Myocyte (in vitro differentiated cells): ENCODE measurements at regions not wholly inside any gene's neighbourhood (a gene's known extent, or its start where the extent isn't known, plus 50 kb on each side); places are given as distances from the start of the nearest gene placed in this dataset.

Experiments
- DNase-seq: peaks from one replicate; pipeline ENCODE4 v3.0.0-alpha.2; 2012; ENCODE audit warnings: low read depth

DNA sequence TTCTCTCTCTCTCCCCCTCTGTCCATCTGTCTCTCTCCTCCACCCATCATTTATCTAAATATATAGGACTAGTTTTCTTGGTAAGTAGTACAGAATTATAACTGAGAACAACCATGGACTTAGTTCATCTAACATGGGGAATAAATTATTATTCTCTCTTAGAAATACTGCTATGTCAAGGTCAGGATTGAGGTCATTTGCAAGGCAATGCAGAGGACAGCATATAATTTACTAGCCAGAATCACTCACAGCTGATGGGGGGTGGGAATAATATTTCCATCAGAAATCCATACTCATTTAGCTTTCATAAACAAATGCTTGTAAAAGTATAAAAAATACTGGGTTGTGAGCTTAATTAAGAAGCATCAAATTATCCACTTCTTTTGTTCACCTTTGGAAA lies 553.9 kb upstream of the POU3F2 start:
- DNase-seq, result no peak

GRCh38 chr6:98286620-98287019 lies 547.8 kb upstream of the POU3F2 start:
- DNase-seq, result no peak

DNA sequence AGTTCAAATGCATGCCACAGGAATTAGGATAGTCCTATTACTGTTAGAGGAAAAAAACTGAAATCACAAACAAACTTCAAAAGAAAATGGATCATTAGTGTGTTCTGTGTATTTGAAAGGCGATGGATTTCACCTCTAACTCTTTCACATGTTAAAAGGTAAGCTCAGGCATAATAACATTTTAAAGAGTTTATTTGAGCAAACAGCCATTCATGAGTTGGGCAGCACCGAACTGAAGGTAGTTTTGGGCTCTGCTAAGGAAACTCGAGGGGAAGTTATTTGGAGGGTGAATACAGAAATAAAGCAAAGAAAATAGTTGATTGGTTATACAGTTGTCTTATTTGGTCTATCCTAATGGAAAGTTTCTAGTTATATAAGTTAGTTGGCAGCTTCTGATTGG lies 546.5 kb upstream of the POU3F2 start:
- DNase-seq, result no peak

DNA sequence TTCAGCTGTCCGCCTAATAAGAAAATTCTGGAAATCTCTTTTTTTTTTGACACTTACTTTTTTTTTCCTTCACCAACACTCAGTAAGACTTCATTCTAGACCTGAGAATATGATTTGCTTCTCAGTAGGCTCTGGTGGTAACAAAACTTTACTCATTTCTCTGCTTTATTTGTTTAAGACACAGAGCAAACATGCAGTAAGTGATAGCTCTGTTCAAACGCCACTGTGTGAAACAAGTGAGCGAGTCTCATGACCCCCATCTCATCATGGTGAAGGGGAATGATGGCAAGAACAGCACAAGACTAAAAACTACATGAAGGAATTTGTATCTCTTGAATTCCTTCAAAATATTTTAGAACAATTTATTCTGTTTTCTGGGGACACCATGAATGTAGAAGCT lies 541.6 kb upstream of the POU3F2 start:
- no peak for DNase-seq

- no peak for DNase-seq
Observed at GRCh38 chr6:98295515-98296175, 538.7 kb upstream of the POU3F2 start.

DNA sequence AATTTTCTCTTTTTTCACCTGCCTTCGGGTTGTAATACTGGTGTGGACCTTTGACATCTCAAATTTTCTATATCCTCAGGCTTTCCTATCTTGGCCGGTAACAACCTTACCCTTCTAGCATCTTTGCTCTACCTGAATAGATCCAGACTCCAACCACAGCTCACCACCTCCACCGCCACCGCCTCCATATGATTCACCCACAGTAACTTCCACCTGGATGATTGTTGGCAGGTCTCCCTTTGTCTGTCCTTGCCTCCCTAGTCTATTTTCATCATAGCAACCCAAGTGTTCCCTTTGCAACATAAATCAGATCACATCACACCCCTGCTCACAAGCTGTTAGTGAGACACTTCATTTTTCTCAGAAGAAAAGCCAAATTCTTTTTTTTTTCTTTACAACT lies 525.8 kb upstream of the POU3F2 start:
- no peak for DNase-seq

DNA sequence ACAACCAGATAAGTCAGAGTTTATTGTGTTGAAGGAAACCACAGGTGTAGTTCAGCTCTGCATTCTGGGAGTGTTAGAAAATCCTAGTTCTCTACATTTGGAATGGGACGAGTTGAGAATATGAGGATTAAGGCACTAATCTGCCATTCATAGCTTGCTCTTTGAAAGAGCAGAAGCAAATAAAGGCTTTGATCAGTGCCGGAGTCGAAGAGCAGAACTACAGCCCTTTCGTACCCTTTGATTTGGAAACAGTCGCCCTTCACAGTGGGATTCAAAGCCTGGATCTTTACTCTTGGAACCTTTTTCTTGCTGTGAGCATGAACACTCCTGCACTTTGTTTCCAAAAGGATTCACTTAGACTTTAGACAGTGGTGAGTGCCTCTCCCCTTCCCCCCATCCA lies 523.9 kb upstream of the POU3F2 start:
- no peak for DNase-seq

DNA sequence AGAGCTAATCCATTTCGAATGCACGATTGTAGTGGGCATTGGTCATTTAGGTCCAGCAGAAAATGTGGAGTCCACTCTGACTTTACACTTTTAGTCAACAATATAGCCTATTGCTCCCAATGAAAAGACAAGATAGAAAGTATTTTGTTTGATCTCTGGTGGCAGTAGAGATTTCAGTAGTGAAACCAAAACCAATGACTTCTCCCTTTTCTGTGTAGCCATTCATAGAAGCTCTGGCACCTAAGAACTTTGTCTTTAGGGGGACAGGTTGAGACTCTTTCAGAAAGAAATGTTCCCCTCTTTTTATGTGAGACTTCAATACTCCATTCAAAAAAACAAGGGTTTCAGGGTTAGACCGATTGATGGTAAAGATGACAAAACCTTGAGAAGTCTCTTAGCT lies 510.8 kb upstream of the POU3F2 start:
- no peak for DNase-seq

DNA sequence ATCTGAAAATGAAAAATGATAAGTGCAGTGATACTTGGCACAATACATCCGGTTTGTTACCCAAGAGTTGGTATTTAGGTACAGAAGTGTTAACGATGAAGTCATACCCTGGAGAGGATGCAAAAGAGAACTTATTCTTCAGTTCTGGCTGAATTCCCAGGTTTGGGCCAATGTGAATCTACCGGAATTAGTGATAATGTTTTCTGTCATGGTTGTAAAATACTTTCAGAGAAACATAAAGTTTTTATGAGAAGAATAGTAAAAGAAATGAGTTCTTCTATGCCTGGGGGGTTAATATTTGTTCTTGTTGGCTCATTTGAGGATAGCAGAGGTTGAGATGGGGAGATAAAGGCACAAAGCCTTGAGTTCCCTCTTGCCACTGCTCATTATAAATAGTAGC lies 509.9 kb upstream of the POU3F2 start:
- DNase-seq, result no peak

GRCh38 chr6:98325366-98325765 lies 509.0 kb upstream of the POU3F2 start:
- DNase-seq, result no peak

GRCh38 chr6:98333273-98333672 lies 501.1 kb upstream of the POU3F2 start:
- no peak for DNase-seq

- no peak for DNase-seq
Observed at GRCh38 chr6:98335594-98335993, 498.8 kb upstream of the POU3F2 start.

GRCh38 chr6:98339506-98339905 lies 494.9 kb upstream of the POU3F2 start:
- no peak for DNase-seq

DNA sequence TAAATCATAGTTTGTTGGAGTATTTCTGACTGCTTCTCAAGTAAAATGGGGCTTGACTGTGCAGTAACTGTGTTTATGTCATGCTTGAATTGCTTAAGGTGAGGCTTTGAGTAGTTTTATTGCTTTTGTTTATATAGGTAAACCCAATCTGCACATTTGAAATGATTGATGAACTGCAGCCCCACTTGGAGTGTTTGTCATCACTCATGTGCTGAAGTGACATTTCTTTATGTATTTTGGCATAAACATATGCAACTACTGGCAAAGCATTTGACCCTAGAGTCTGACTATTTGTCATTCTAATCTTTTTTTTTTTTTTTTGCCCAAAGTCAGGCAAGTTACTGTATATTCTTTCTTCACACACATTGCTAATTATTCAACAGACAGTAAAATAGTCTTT lies 491.4 kb upstream of the POU3F2 start:
- no peak for DNase-seq

DNA sequence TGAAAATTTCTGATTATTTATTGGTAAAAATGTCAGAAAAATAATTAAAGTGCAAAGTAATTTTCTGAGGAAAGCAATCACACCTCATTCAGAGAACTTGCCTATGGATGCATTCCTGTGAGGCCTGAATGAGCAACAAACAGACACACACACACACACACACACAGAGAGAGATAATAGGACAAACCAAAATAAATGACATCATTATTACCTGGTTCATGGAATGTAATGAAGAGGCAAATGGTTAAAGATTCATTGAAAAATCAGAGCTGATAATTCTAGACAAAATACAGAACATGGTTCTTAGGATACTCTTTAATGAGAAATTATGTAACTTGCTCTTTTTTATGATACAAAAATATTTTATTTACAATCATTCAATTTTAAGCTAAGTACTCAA lies 490.6 kb upstream of the POU3F2 start:
- DNase-seq, result no peak

GRCh38 chr6:98352348-98352747 lies 482.0 kb upstream of the POU3F2 start:
- DNase-seq, result no peak

- DNase-seq, result no peak
Observed at GRCh38 chr6:98358173-98358572, 476.2 kb upstream of the POU3F2 start.

GRCh38 chr6:98366371-98366770 lies 468.0 kb upstream of the POU3F2 start:
- DNase-seq, result no peak

DNA sequence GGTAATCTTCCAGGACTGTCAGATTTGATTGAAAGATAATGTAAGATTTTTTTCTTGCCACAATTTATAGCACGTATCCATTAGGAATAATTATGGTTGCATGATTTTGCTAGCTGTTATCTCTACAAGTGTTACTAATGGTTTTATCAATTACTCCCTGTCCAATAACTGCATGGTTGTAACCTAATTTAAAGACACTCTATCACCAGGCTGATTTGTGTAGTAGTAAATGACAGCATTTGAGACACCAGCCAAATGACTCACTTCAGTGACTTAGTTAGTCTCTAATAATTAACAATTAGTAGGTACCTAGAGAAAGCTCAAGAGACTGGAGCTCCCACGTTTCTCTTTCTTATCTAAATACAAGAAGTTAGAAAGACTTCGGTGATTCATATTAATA lies 453.8 kb upstream of the POU3F2 start:
- DNase-seq, result no peak

GRCh38 chr6:98382246-98382645 lies 452.1 kb upstream of the POU3F2 start:
- no peak for DNase-seq

- DNase-seq, result no peak
Observed at GRCh38 chr6:98384334-98384733, 450.0 kb upstream of the POU3F2 start.

DNA sequence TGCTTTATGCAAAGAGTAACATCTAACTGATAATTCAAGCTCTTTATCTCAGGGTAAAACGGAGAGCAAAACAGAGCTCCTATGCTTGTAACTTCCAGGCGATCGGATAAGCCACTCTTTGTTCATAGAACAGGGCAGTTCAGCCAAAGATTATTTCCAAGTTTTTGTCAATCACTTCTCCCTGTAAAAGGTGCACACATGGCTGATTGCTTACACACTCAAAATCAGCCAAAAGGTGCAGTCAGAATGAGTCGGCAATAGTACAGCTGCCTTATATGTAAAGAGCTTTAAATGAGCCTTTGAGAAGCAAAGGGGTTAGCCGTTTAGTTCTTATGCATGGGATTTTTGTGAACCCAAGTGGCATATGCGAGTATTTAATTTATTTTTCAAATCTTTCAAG lies 449.6 kb upstream of the POU3F2 start:
- no peak for DNase-seq

- no peak for DNase-seq
Observed at GRCh38 chr6:98395610-98396166, 438.7 kb upstream of the POU3F2 start.

- no peak for DNase-seq
Observed at GRCh38 chr6:98416027-98416426, 418.3 kb upstream of the POU3F2 start.
